DND-41 (cell line): ENCODE measurements at regions not wholly inside any gene's neighbourhood (a gene's known extent, or its start where the extent isn't known, plus 50 kb on each side); places are given as distances from the start of the nearest gene placed in this dataset.

Source experiments
- ATAC-seq: fragments of 200-7000 bp; cut with Tn5 transposase; 3 replicates; pipeline ENCODE4 v1.9.1; 2021; ENCODE audit warnings: low read depth; ENCODE audit not compliant: insufficient read depth
- DNase-seq: peaks from one replicate; pipeline ENCODE4 v3.0.0-alpha.2; 2020
- H2AFZ ChIP-seq: 2 replicates; pipeline ENCODE4 v1.6.0; 2012; ENCODE audit warnings: low read depth, low read length
- H3K27ac ChIP-seq: 2 replicates; pipeline ENCODE4 v1.5.1; 2012; ENCODE audit warnings: low read length, inconsistent platforms
- H3K27me3 ChIP-seq: fragments of 200-600 bp; sonication (generic); 2 replicates; pipeline ENCODE4 v1.6.0; 2012; ENCODE audit warnings: low read length, mild to moderate bottlenecking, inconsistent platforms; ENCODE audit not compliant: insufficient read depth, poor library complexity
- H3K36me3 ChIP-seq: 2 replicates; pipeline ENCODE4 v1.5.1; 2012; ENCODE audit warnings: low read length, inconsistent platforms; ENCODE audit not compliant: insufficient read depth
- H3K4me1 ChIP-seq: 2 replicates; pipeline ENCODE4 v1.5.1; 2012; ENCODE audit warnings: mild to moderate bottlenecking, low read length; ENCODE audit not compliant: insufficient read depth
- H3K4me2 ChIP-seq: 2 replicates; pipeline ENCODE4 v1.6.0; 2012; ENCODE audit warnings: mild to moderate bottlenecking, moderate library complexity, low read length, inconsistent platforms; ENCODE audit not compliant: insufficient read depth
- H3K4me3 ChIP-seq, 2 experiments: fragments of 200-600 bp in 1 of 2; shearing (Covaris generic) in 1 of 2; 2 replicates each; pipeline ENCODE4 v1.5.1; 2012 to 2016; ENCODE audit warnings: inconsistent platforms in 2 of 2, low read length in 2 of 2, mild to moderate bottlenecking in 2 of 2, low read depth in 1 of 2, moderate library complexity in 1 of 2
- H3K79me2 ChIP-seq: 2 replicates; pipeline ENCODE4 v1.6.0; 2012; ENCODE audit warnings: low read length, inconsistent platforms; ENCODE audit not compliant: insufficient read depth
- H3K9ac ChIP-seq: 2 replicates; pipeline ENCODE4 v1.6.0; 2012; ENCODE audit warnings: low read depth, mild to moderate bottlenecking, inconsistent platforms, low read length, moderate library complexity
- H3K9me3 ChIP-seq: 2 replicates; pipeline ENCODE4 v1.5.1; 2012; ENCODE audit warnings: low read length, moderate library complexity, mild to moderate bottlenecking, inconsistent platforms; ENCODE audit not compliant: insufficient read depth, severe bottlenecking
- H4K20me1 ChIP-seq: 2 replicates; pipeline ENCODE4 v1.6.0; 2012; ENCODE audit warnings: low read length; ENCODE audit not compliant: insufficient read depth
- EZH2 ChIP-seq: IDR thresholded peaks from 3 replicates; pipeline ENCODE4 v1.6.1; 2012; ENCODE audit warnings: borderline replicate concordance, low read depth, mild to moderate bottlenecking, moderate library complexity, low read length, inconsistent platforms; ENCODE audit not compliant: severe bottlenecking
- TF ChIP-seq, protein P1 (sequence below): IDR thresholded peaks from 2 replicates; pipeline ENCODE4 v1.5.1; 2012; ENCODE audit warnings: borderline replicate concordance, low read length, moderate library complexity, mild to moderate bottlenecking; ENCODE audit not compliant: poor library complexity, severe bottlenecking; ENCODE audit errors: extremely low read depth

DNA sequence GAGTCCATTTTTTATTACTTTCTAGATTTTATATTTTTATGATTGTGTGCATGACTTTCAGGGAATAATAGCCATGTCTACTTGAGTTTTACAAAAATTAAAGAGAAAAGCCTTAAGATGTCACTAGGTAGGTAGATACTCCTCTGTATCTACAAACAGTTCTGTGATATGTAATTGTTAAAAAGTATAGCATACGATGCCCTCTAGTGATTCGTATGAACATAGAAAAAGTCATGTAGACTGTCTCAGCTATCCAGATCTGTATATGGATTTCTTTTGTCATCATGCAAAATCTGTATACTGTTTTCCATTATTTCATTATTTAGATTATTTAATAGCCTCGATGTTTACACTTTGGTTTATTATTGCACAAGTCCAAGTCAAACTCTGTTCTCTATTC is 856.6 kb downstream of the CENPC start:
- Histone ChIP-seq H3K27me3 (no peaks in the 10 kb centered on the region), H3K36me3 (no peaks in the 10 kb centered on the region), H2AFZ (no peak overlapping the region), H3K27ac (no peak overlapping the region), H3K79me2 (no peaks in the 10 kb centered on the region), H3K9me3 (no peaks in the 10 kb centered on the region), H3K4me2 (no peak overlapping the region), H3K4me3 (no peak overlapping the region), H3K4me1 (peaks cover 11% of the 10 kb centered on the region), H3K9ac (no peak overlapping the region), H4K20me1 (no peaks in the 10 kb centered on the region)
- TF ChIP-seq, protein P1, sequence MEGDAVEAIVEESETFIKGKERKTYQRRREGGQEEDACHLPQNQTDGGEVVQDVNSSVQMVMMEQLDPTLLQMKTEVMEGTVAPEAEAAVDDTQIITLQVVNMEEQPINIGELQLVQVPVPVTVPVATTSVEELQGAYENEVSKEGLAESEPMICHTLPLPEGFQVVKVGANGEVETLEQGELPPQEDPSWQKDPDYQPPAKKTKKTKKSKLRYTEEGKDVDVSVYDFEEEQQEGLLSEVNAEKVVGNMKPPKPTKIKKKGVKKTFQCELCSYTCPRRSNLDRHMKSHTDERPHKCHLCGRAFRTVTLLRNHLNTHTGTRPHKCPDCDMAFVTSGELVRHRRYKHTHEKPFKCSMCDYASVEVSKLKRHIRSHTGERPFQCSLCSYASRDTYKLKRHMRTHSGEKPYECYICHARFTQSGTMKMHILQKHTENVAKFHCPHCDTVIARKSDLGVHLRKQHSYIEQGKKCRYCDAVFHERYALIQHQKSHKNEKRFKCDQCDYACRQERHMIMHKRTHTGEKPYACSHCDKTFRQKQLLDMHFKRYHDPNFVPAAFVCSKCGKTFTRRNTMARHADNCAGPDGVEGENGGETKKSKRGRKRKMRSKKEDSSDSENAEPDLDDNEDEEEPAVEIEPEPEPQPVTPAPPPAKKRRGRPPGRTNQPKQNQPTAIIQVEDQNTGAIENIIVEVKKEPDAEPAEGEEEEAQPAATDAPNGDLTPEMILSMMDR = peak; percentile 71
- TF ChIP-seq EZH2 = no peak
- no peak for DNase-seq
- ATAC-seq = peak; percentile 94

DNA sequence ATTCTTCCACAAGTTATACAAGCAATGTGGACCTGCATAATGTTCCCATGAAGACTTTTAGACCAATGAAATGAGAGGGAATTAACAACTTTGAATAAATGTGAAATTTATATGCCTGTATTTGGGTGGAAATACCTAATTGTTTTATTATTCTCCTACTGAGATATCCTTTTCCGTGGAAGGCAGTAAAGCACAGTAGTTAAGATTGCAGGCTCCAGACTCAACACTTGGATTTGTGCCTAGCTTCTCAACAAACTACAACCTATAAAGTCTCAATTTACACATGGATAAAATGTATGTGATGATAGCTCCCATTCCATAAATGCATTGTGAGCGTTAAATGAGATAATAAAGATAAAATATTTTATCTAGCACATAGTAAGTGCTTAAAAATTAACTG is 857.8 kb downstream of the CENPC start:
- no peak overlapping the region for H3K9ac ChIP-seq
- no peak overlapping the region for H3K4me3 ChIP-seq
- DNase-seq = no peak
- H3K79me2 ChIP-seq = no peaks in the 10 kb centered on the region
- no peaks in the 10 kb centered on the region for H3K36me3 ChIP-seq
- no peak for ATAC-seq
- H3K4me2 ChIP-seq = no peak overlapping the region
- no peak for TF ChIP-seq EZH2
- TF ChIP-seq, protein P1 = no peak
- H2AFZ ChIP-seq = 0 out of 2 replicates have a peak overlapping the region, but pooled peaks have one; percentile 19
- no peaks in the 10 kb centered on the region for H3K9me3 ChIP-seq
- no peak overlapping the region for H3K27ac ChIP-seq
- H4K20me1 ChIP-seq = no peaks in the 10 kb centered on the region
- H3K4me1 ChIP-seq = peaks cover 9% of the 10 kb centered on the region
- no peaks in the 10 kb centered on the region for H3K27me3 ChIP-seq

DNA sequence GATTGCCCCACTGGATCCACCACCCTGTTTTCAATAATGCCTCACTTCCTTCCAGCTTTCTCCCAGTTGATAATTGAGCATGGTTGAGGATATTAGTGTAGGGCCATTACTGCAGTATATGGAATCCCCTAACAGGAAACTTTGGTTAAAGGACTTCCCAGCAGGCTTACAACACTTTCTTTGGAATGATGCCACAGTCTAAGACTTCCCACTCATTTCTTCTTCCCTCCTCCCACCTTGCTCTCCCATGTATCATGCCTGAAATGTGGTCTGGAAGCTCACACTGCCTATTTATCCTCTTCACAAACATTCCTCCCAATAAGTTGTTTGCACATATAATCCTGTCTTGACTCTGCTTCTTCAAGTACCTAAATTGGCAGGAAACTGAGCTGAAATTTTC is 863.3 kb downstream of the CENPC start:
- DNase-seq (no peak), ATAC-seq (no peak)
- no peak overlapping the region for H3K9ac ChIP-seq
- H3K4me1 ChIP-seq = peaks cover 6% of the 10 kb centered on the region; the same call in 1 of the 2 replicates
- H3K79me2 ChIP-seq = no peaks in the 10 kb centered on the region
- no peak overlapping the region for H3K27ac ChIP-seq
- peaks cover 4% of the 10 kb centered on the region for H3K9me3 ChIP-seq
- H4K20me1 ChIP-seq = no peaks in the 10 kb centered on the region
- TF ChIP-seq, protein P1 = no peak
- no peak for TF ChIP-seq EZH2
- H3K4me3 ChIP-seq = no peak overlapping the region
- H2AFZ ChIP-seq = peak overlapping the region; percentile 29; the same call in 1 of the 2 replicates
- H3K27me3 ChIP-seq = no peaks in the 10 kb centered on the region
- no peaks in the 10 kb centered on the region for H3K36me3 ChIP-seq
- no peak overlapping the region for H3K4me2 ChIP-seq

DNA sequence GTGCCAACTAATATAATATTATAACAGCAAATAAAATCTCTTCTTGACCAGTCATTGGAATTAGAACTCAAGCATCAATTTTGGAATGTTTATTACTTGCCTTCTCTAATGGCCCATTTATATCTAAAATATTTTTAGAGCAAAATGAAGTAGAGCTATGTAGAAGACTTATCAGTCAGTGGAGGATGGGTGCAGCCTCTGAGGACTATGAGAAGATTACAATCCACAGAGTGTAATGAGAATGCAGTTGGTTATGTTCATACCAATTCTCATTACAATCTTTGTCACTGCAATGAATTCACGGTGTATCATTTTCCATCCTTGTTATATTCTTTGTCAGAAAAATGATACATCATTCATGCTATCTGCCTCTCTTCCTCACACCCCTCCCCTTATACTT is 878.1 kb downstream of the CENPC start:
- ATAC-seq (peak; percentile 92), DNase-seq (peak; percentile 45)
- Histone ChIP-seq H3K79me2 (no peaks in the 10 kb centered on the region), H3K4me3 (peak overlapping the region in 1 of 2 experiments; percentile 31; a peak in 2 of 4 replicates), H3K27me3 (no peaks in the 10 kb centered on the region), H3K4me1 (peaks cover 29% of the 10 kb centered on the region), H3K36me3 (no peaks in the 10 kb centered on the region), H3K9me3 (no peaks in the 10 kb centered on the region), H2AFZ (peak overlapping the region; percentile 60), H3K9ac (peak overlapping the region; percentile 50), H3K4me2 (peak overlapping the region; percentile 59), H3K27ac (peak overlapping the region; percentile 95), H4K20me1 (no peaks in the 10 kb centered on the region)
- TF ChIP-seq EZH2 = no peak
- TF ChIP-seq, protein P1 = no peak
